Chondrocyte (in vitro differentiated cells): ENCODE measurements at regions not wholly inside any gene's neighbourhood (a gene's known extent, or its start where the extent isn't known, plus 50 kb on each side); places are given as distances from the start of the nearest gene placed in this dataset.

Source experiments
- DNase-seq: peaks from one replicate; pipeline ENCODE4 v3.0.0; 2021; ENCODE audit warnings: mixed read lengths, low spot score
- H3K27ac Mint-ChIP-seq: one replicate; pipeline ENCODE4 v1.8.0; 2021; ENCODE audit warnings: mild to moderate bottlenecking, moderate library complexity, mixed read lengths; ENCODE audit not compliant: unreplicated experiment
- H3K27me3 Mint-ChIP-seq: 2 replicates; pipeline ENCODE4 v1.8.0; 2021; ENCODE audit warnings: low read depth, mixed read lengths
- H3K36me3 Mint-ChIP-seq: 2 replicates; pipeline ENCODE4 v1.8.0; 2021; ENCODE audit warnings: low read depth, mixed read lengths
- H3K4me1 Mint-ChIP-seq: 2 replicates; pipeline ENCODE4 v1.8.0; 2021; ENCODE audit warnings: low read depth, mild to moderate bottlenecking, mixed read lengths
- H3K4me3 Mint-ChIP-seq: one replicate; pipeline ENCODE4 v1.8.0; 2021; ENCODE audit warnings: mild to moderate bottlenecking, moderate library complexity, mixed read lengths; ENCODE audit not compliant: unreplicated experiment
- H3K9me3 Mint-ChIP-seq: 2 replicates; pipeline ENCODE4 v1.8.0; 2021; ENCODE audit warnings: low read depth, mixed read lengths
- CTCF ChIP-seq: fragments of 200-600 bp; sonication (generic); IDR thresholded peaks from 2 replicates; pipeline ENCODE4 v1.5.0; 2021; ENCODE audit warnings: antibody characterized with exemption, mild to moderate bottlenecking, moderate library complexity

- Mint-ChIP-seq H3K4me3 (no peak overlapping the region), H3K36me3 (no peaks in the 10 kb centered on the region), H3K27me3 (no peaks in the 10 kb centered on the region), H3K27ac (no peak overlapping the region), H3K9me3 (no peaks in the 10 kb centered on the region), H3K4me1 (peaks cover 13% of the 10 kb centered on the region)
- no peak for TF ChIP-seq CTCF
- no peak for DNase-seq
These were observed 385.2 kb downstream of the PLK2 start for GRCh38 chr5:58074717-58075116.

DNA sequence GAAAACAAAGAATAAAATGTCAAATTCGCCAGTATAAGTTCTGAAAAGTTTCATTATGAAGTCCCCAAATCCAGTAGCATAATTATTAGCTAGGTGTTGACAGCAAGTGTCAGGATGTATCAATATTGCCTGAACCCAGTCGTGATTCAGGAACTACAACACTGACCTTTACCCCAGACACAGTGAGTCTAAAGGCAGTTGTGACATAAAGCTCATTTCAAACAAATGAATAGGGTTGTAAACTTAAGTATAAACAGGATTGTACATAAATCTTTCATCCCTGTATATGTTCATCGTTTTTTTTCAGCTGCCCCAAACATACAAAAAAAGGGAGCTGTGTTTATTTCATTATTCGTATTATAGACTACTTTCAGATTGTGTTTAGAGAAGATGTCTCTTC lies 385.7 kb downstream of the PLK2 start:
- Mint-ChIP-seq H3K27me3 (no peaks in the 10 kb centered on the region), H3K9me3 (no peaks in the 10 kb centered on the region), H3K4me3 (no peak overlapping the region), H3K36me3 (no peaks in the 10 kb centered on the region), H3K27ac (no peak overlapping the region), H3K4me1 (peaks cover 13% of the 10 kb centered on the region)
- no peak for TF ChIP-seq CTCF
- no peak for DNase-seq

DNA sequence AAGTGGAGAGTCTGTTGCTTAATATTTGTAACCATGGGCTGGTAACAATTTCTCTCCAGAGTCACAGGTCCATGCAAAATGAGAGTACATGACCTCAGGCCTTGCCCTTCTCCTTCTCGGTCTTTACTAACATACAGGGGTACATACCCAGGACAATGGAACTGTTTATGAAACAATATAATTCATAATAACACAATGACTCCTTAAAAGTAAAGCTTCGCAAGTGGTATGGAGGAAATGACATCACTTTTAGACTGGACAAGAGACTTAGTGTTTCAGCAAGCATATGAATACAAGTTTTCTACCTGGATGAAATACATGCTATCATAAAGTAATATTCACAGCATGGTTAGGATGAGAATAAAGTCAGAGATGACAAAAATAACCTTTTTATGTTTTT lies 386.6 kb downstream of the PLK2 start:
- Mint-ChIP-seq H3K4me1 (peaks cover 13% of the 10 kb centered on the region), H3K4me3 (no peak overlapping the region)
- no peak for TF ChIP-seq CTCF

GRCh38 chr5:58072300-58072965 lies 387.5 kb downstream of the PLK2 start:
- peaks cover 2% of the 10 kb centered on the region for H3K9me3 Mint-ChIP-seq
- H3K4me3 Mint-ChIP-seq = no peak overlapping the region

More for the DNA sequence above, 386.6 kb downstream of the PLK2 start:
- no peaks in the 10 kb centered on the region for H3K36me3 Mint-ChIP-seq
- peaks cover 2% of the 10 kb centered on the region for H3K9me3 Mint-ChIP-seq
- no peak overlapping the region for H3K27ac Mint-ChIP-seq
- DNase-seq = no peak
- H3K27me3 Mint-ChIP-seq = no peaks in the 10 kb centered on the region

GRCh38 chr5:58071566-58071965 lies 388.3 kb downstream of the PLK2 start:
- H3K9me3 Mint-ChIP-seq = peaks cover 2% of the 10 kb centered on the region
- no peak for DNase-seq
- H3K4me1 Mint-ChIP-seq = peaks cover 3% of the 10 kb centered on the region
- no peak overlapping the region for H3K27ac Mint-ChIP-seq
- H3K36me3 Mint-ChIP-seq = no peaks in the 10 kb centered on the region
- no peak for TF ChIP-seq CTCF
- H3K4me3 Mint-ChIP-seq = no peak overlapping the region
- H3K27me3 Mint-ChIP-seq = no peaks in the 10 kb centered on the region

More at GRCh38 chr5:58072300-58072965, 387.5 kb downstream of the PLK2 start:
- H3K27me3 Mint-ChIP-seq = no peaks in the 10 kb centered on the region
- no peak overlapping the region for H3K27ac Mint-ChIP-seq
- TF ChIP-seq CTCF = no peak
- peaks cover 5% of the 10 kb centered on the region for H3K4me1 Mint-ChIP-seq
- no peak for DNase-seq
- no peaks in the 10 kb centered on the region for H3K36me3 Mint-ChIP-seq
